ENCODE measurements at regions not wholly inside any gene's neighbourhood (a gene's known extent, or its start where the extent isn't known, plus 50 kb on each side); places are given as distances from the start of the nearest gene placed in this dataset.

- TF ChIP-seq GATA2 (IDR thresholded peaks at IDR 0.05; ENCODE audit: low read depth, low read length) (no peak), GATA3 (IDR thresholded peaks at IDR 0.05; ENCODE audit: low read depth, low read length) (no peak)
Observed at GRCh38 chr7:51774178-51774577, 457.6 kb upstream of the COBL start.
